PC-3 (cell line): ENCODE measurements at regions not wholly inside any gene's neighbourhood (a gene's known extent, or its start where the extent isn't known, plus 50 kb on each side); places are given as distances from the start of the nearest gene placed in this dataset.

Source experiments
- ATAC-seq: fragments of 200-7000 bp; cut with Tn5 transposase; 2 replicates; pipeline ENCODE4 v1.9.1; 2020; ENCODE audit warnings: mild to moderate bottlenecking, moderate library complexity
- BruUV-seq: library from RNA; stranded (reverse); fragments of 400-500 nt; replicated peaks from 2 replicates; lab custom pipeline; 2021; lab: Mats Ljungman, UMichigan
- CTCF ChIA-PET: fragments of 300-600 bp; sonication (Branson Sonifier 250); formaldehyde crosslinking; loops from one replicate; lab custom pipeline; 2022; ENCODE audit warnings: antibody characterized with exemption; lab: Charles Lee
- POLR2A ChIA-PET: fragments of 300-600 bp; sonication (Branson Sonifier 250); formaldehyde crosslinking; loops from one replicate; lab custom pipeline; 2022; ENCODE audit warnings: antibody characterized with exemption; ENCODE audit not compliant: unreplicated experiment; lab: Charles Lee
- DNase-seq: peaks from one replicate; pipeline ENCODE4 v3.0.0-alpha.2; 2015
- H2AFZ ChIP-seq: fragments of 300-600 bp; sonication (generic); 2 replicates; pipeline ENCODE4 v1.6.0; 2016; ENCODE audit warnings: antibody characterized with exemption, low read length
- H3F3A ChIP-seq: fragments of 300-600 bp; sonication (generic); one replicate; pipeline ENCODE4 v1.6.0; 2017; ENCODE audit warnings: antibody characterized with exemption, low read length, control low read depth, mild to moderate bottlenecking; ENCODE audit not compliant: unreplicated experiment
- H3K27ac ChIP-seq: fragments of 300-600 bp; sonication (generic); 2 replicates; pipeline ENCODE4 v1.5.1; 2016; ENCODE audit warnings: mild to moderate bottlenecking, low read length
- H3K27me3 ChIP-seq: fragments of 300-600 bp; sonication (generic); 2 replicates; pipeline ENCODE4 v1.6.1; 2016; ENCODE audit warnings: low read length, mixed read lengths
- H3K36me3 ChIP-seq: fragments of 300-600 bp; sonication (generic); 2 replicates; pipeline ENCODE4 v1.6.1; 2016; ENCODE audit warnings: low read depth, mixed run types, low read length, mixed read lengths
- H3K4me1 ChIP-seq: fragments of 300-600 bp; sonication (generic); 2 replicates; pipeline ENCODE4 v1.5.1; 2016; ENCODE audit warnings: low read length; ENCODE audit not compliant: insufficient read depth
- H3K4me2 ChIP-seq: fragments of 300-600 bp; sonication (generic); 2 replicates; pipeline ENCODE4 v1.6.0; 2016; ENCODE audit warnings: low read length
- H3K4me3 ChIP-seq: fragments of 300-600 bp; sonication (generic); 2 replicates; pipeline ENCODE4 v1.5.1; 2016; ENCODE audit warnings: mild to moderate bottlenecking, low read length, mixed read lengths
- H3K79me2 ChIP-seq: fragments of 300-600 bp; sonication (generic); 2 replicates; pipeline ENCODE4 v1.6.1; 2017; ENCODE audit warnings: low read length, mixed read lengths
- H3K9ac ChIP-seq: fragments of 300-600 bp; sonication (generic); 2 replicates; pipeline ENCODE4 v1.6.0; 2016; ENCODE audit warnings: mild to moderate bottlenecking, low read length
- H3K9me2 ChIP-seq: fragments of 300-600 bp; sonication (generic); replicated peaks from 2 replicates; pipeline ENCODE4 v1.6.1; 2016; ENCODE audit warnings: mixed run types, low read length, mixed read lengths
- H3K9me3 ChIP-seq: fragments of 300-600 bp; sonication (generic); 2 replicates; pipeline ENCODE4 v1.6.1; 2016; ENCODE audit warnings: low read length, mixed read lengths
- H4K20me1 ChIP-seq: fragments of 300-600 bp; sonication (generic); 2 replicates; pipeline ENCODE4 v1.6.1; 2016; ENCODE audit warnings: low read length, mixed read lengths
- EZH2 ChIP-seq: fragments of 300-600 bp; sonication (generic); IDR thresholded peaks from one replicate; pipeline ENCODE4 v1.6.1; 2017; ENCODE audit warnings: antibody characterized with exemption, mild to moderate bottlenecking, low read length; ENCODE audit not compliant: unreplicated experiment
- EZH2phosphoT487 ChIP-seq: fragments of 300-600 bp; sonication (generic); IDR thresholded peaks from 2 replicates; pipeline ENCODE4 v1.6.1; 2018; ENCODE audit warnings: mild to moderate bottlenecking, antibody characterized with exemption, low read length, borderline replicate concordance
- intact Hi-C: fragments of 100-400 bp; cut with micrococcal nuclease; formaldehyde crosslinking; loops from 2 replicates; pipeline ENCODE4 v1.9.0; 2023
- TF ChIP-seq, protein P1 (sequence below): fragments of 300-600 bp; sonication (generic); conservative IDR thresholded peaks from 2 replicates; pipeline ENCODE4 v1.5.1; 2017; ENCODE audit warnings: antibody characterized with exemption, low read depth, mild to moderate bottlenecking, low read length

DNA sequence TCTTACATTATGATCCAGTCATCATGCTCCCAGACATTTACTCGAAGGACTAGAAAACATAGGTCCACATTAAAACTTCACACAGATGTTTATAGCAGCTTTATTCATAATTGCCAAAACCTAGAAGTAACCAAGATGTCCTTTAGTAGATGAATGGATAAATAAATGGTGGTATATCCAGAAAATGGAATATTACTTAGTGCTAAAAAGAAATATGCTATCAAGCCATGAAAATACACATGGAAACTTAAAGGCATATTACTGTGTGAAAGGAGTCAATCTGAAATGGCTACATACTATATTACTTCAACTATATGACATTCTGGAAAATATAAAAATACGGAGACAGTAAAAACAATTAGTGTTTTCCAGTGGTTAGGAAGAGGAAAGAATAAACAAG lies 1039.1 kb upstream of the INTU start:
- Histone ChIP-seq H3K4me1 (no peaks in the 10 kb centered on the region), H3K9me2 (no peaks in the 10 kb centered on the region), H3K27ac (no peak overlapping the region), H3K36me3 (no peaks in the 10 kb centered on the region), H3F3A (no peaks in the 10 kb centered on the region), H3K27me3 (no peaks in the 10 kb centered on the region), H2AFZ (no peak overlapping the region), H3K4me2 (no peak overlapping the region), H3K9me3 (no peaks in the 10 kb centered on the region), H3K4me3 (no peak overlapping the region), H3K79me2 (no peaks in the 10 kb centered on the region), H4K20me1 (no peaks in the 10 kb centered on the region), H3K9ac (no peak overlapping the region)
- no TSS peak for BruUV-seq
- intact Hi-C loops, result no loop called here
- DNase-seq (no peak), ATAC-seq (no peak)
- ChIA-PET POLR2A (no interaction called here), CTCF (no interaction called here)
- TF ChIP-seq EZH2, result no peak
- TF ChIP-seq, protein P1, sequence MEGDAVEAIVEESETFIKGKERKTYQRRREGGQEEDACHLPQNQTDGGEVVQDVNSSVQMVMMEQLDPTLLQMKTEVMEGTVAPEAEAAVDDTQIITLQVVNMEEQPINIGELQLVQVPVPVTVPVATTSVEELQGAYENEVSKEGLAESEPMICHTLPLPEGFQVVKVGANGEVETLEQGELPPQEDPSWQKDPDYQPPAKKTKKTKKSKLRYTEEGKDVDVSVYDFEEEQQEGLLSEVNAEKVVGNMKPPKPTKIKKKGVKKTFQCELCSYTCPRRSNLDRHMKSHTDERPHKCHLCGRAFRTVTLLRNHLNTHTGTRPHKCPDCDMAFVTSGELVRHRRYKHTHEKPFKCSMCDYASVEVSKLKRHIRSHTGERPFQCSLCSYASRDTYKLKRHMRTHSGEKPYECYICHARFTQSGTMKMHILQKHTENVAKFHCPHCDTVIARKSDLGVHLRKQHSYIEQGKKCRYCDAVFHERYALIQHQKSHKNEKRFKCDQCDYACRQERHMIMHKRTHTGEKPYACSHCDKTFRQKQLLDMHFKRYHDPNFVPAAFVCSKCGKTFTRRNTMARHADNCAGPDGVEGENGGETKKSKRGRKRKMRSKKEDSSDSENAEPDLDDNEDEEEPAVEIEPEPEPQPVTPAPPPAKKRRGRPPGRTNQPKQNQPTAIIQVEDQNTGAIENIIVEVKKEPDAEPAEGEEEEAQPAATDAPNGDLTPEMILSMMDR, result no peak
- TF ChIP-seq EZH2phosphoT487, result no peak

DNA sequence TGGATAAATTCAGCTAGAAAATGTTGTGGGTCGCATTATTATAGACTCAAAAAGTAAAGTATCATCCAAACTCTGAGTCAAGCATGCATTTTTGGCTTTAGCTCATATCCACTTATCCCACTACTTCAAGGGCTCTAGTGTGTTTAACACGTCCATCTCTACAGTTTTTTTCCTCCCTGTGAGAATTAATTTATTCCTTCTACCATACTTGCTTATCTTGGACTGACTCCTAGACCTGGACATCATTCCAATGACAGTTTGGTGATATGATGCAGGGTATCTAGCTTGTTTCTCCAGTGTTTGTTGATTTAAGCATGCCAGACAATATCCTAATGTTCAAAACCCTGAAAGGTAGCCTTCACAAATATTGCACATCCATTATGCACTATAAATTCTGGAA lies 1037.1 kb upstream of the INTU start:
- intact Hi-C loops, result no loop called here
- Histone ChIP-seq H3K36me3 (no peaks in the 10 kb centered on the region), H3K27ac (no peak overlapping the region), H3K9ac (no peak overlapping the region), H3K9me2 (no peaks in the 10 kb centered on the region), H3K27me3 (no peaks in the 10 kb centered on the region), H3F3A (no peaks in the 10 kb centered on the region), H3K9me3 (no peaks in the 10 kb centered on the region), H3K4me2 (no peak overlapping the region), H3K4me1 (no peaks in the 10 kb centered on the region), H3K4me3 (no peak overlapping the region), H2AFZ (no peak overlapping the region), H3K79me2 (no peaks in the 10 kb centered on the region), H4K20me1 (no peaks in the 10 kb centered on the region)
- POLR2A ChIA-PET, result no interaction called here
- TF ChIP-seq, protein P1, result no peak
- TF ChIP-seq EZH2, result no peak
- no peak for TF ChIP-seq EZH2phosphoT487
- no TSS peak for BruUV-seq
- ATAC-seq, result no peak
- DNase-seq, result no peak
- CTCF ChIA-PET, result interaction anchor here (0.6 kb wide), 1 partner anchor 1281 kb away, joined by 9 read pairs; the partner anchor contains the start of gene FAT4

DNA sequence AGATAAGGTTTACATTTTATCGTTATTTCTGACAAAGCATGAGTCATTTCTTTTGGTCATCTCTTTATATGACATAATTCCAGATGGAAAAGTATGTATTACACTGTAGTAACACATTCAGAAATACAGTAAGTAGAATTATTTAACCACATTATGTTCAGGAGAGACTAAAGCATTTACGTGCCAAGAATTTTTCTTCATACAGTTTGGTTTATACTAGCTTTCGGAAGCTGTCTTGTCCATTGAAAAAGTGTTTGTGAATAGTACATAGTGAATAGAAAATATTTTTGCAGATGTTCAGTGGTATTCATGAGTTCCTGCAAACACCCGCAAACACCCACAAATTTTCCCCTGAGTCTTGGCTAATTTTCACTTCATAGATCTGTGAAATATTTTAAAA lies 1033.0 kb upstream of the INTU start:
- H3K79me2 ChIP-seq, result no peaks in the 10 kb centered on the region
- H3K4me2 ChIP-seq, result no peak overlapping the region
- no peak for TF ChIP-seq EZH2phosphoT487
- TF ChIP-seq, protein P1, result no peak
- no peak for TF ChIP-seq EZH2
- no peak overlapping the region for H3K9ac ChIP-seq
- no peaks in the 10 kb centered on the region for H3K9me2 ChIP-seq
- H2AFZ ChIP-seq, result no peak overlapping the region
- ChIA-PET POLR2A (no interaction called here), CTCF (no interaction called here)
- no TSS peak for BruUV-seq
- DNase-seq (no peak), ATAC-seq (no peak)
- no peak overlapping the region for H3K4me3 ChIP-seq
- no peaks in the 10 kb centered on the region for H3K36me3 ChIP-seq
- H3K9me3 ChIP-seq, result no peaks in the 10 kb centered on the region
- no peaks in the 10 kb centered on the region for H3K27me3 ChIP-seq
- H3K27ac ChIP-seq, result no peak overlapping the region
- no peaks in the 10 kb centered on the region for H4K20me1 ChIP-seq
- intact Hi-C loops, result loop anchor here (5.0 to 10.0 kb wide), 3 partner anchors 372 to 1287 kb away; partner anchors contain the start of gene FAT4
- no peaks in the 10 kb centered on the region for H3F3A ChIP-seq
- H3K4me1 ChIP-seq, result no peaks in the 10 kb centered on the region
